ENCODE measurements at regions not wholly inside any gene's neighbourhood (a gene's known extent, or its start where the extent isn't known, plus 50 kb on each side); places are given as distances from the start of the nearest gene placed in this dataset.

DNA sequence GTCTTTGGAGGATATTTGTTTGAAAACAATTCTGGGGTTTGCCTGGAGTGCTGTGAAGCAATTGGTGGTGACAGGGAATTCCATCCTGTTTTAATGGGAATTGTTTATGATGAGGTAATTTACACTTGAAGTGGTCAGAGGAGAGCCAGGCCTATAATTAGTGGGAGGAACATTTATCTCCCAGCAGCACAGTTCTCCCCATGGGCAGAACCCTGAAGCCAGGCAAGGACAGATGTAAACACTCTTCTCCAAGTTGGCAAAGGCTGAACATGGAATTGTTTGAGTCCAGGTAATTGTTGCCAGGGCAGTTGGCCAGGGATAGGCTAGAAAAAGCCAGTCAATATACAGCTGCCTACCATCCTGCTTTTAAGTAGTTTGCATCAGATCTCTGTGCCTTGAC, 789.7 kb downstream of the FRK start:
- no peak for DNase-seq
- intact Hi-C loops (cut with micrococcal nuclease), result no loop called here
- H3K4me3 ChIP-seq (replicated peaks in 1 of 3; ENCODE audit: low read depth in 2 of 3, low read length in 3 of 3), result no peak overlapping the region
- H3K27me3 Mint-ChIP-seq (ENCODE audit: low read depth in 3 of 3), result no peaks in the 10 kb centered on the region
- H3K9me3 ChIP-seq (replicated peaks in 1 of 2; ENCODE audit: control insufficient read depth in 1 of 2, insufficient read depth in 1 of 2, low read length in 2 of 2), result peaks cover 7 to 15% of the 10 kb centered on the region in 2 donors
- H3K27ac Mint-ChIP-seq, result no peak overlapping the region
- no peak overlapping the region for H3K27ac ChIP-seq (ENCODE audit: low read depth in 1 of 2, low read length in 2 of 2)
- H4K20me1 ChIP-seq (ENCODE audit: insufficient read depth, low read length), result no peaks in the 10 kb centered on the region
- no peaks in the 10 kb centered on the region for H3K4me1 ChIP-seq (ENCODE audit: control insufficient read depth in 1 of 2, insufficient read depth in 2 of 2, low read length in 2 of 2)
- TF ChIP-seq, protein P1, sequence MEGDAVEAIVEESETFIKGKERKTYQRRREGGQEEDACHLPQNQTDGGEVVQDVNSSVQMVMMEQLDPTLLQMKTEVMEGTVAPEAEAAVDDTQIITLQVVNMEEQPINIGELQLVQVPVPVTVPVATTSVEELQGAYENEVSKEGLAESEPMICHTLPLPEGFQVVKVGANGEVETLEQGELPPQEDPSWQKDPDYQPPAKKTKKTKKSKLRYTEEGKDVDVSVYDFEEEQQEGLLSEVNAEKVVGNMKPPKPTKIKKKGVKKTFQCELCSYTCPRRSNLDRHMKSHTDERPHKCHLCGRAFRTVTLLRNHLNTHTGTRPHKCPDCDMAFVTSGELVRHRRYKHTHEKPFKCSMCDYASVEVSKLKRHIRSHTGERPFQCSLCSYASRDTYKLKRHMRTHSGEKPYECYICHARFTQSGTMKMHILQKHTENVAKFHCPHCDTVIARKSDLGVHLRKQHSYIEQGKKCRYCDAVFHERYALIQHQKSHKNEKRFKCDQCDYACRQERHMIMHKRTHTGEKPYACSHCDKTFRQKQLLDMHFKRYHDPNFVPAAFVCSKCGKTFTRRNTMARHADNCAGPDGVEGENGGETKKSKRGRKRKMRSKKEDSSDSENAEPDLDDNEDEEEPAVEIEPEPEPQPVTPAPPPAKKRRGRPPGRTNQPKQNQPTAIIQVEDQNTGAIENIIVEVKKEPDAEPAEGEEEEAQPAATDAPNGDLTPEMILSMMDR (IDR thresholded peaks at IDR 0.05), result no peak
- no peaks in the 10 kb centered on the region for H3K36me3 ChIP-seq (replicated peaks in 1 of 2; ENCODE audit: control insufficient read depth in 1 of 2, insufficient read depth in 2 of 2, low read length in 2 of 2)
- H3K4me2 ChIP-seq (replicated peaks; ENCODE audit: extremely low read depth, low read length, poor library complexity, severe bottlenecking), result no peak overlapping the region
- peaks cover 0 to 14% (median 3%) of the 10 kb centered on the region in 7 donors for H3K9me3 Mint-ChIP-seq
- H3K79me2 ChIP-seq (ENCODE audit: insufficient read depth, low read length), result no peaks in the 10 kb centered on the region
- no peak overlapping the region for H3K4me3 Mint-ChIP-seq
- no peaks in the 10 kb centered on the region for H3K27me3 ChIP-seq (ENCODE audit: control insufficient read depth in 2 of 2, insufficient read depth in 2 of 2, low read length in 2 of 2)
- H3K9ac ChIP-seq (ENCODE audit: insufficient read depth, low read length, poor library complexity, severe bottlenecking), result no peak overlapping the region
- H3K4me1 Mint-ChIP-seq, result no peaks in the 10 kb centered on the region
- H3K36me3 Mint-ChIP-seq, result no peaks in the 10 kb centered on the region
- no peak overlapping the region for H2AFZ ChIP-seq (ENCODE audit: insufficient read depth, low read depth, low read length, poor library complexity, severe bottlenecking)

DNA sequence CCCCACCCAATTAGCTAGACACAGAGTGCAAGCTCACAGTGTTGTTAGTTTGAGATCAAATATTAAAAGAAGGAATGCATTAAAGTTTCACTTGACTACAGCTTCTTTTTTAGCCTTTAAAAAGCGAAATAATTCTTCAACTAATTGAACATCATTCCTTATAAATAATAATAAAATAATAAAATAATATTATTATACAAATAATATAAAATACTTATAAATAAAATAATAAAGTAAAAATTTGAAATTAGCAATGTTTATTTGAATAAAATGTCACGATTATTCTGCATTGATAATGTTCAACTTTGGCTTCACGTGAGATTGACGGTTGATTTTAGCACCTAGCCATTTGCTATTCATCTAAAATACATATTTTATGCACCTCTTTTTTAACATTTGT, 819.3 kb downstream of the FRK start:
- Histone ChIP-seq H3K9ac (ENCODE audit: insufficient read depth, low read length, poor library complexity, severe bottlenecking) (no peak overlapping the region), H2AFZ (ENCODE audit: insufficient read depth, low read depth, low read length, poor library complexity, severe bottlenecking) (no peak overlapping the region), H4K20me1 (ENCODE audit: insufficient read depth, low read length) (no peaks in the 10 kb centered on the region), H3K9me3 (replicated peaks in 1 of 2; ENCODE audit: control insufficient read depth in 1 of 2, insufficient read depth in 1 of 2, low read length in 2 of 2) (peaks cover 23 to 36% of the 10 kb centered on the region in 2 donors), H3K4me1 (ENCODE audit: control insufficient read depth in 1 of 2, insufficient read depth in 2 of 2, low read length in 2 of 2) (no peaks in the 10 kb centered on the region), H3K4me3 (replicated peaks in 1 of 3; ENCODE audit: low read depth in 2 of 3, low read length in 3 of 3) (no peak overlapping the region), H3K27ac (ENCODE audit: low read depth in 1 of 2, low read length in 2 of 2) (no peak overlapping the region), H3K4me2 (replicated peaks; ENCODE audit: extremely low read depth, low read length, poor library complexity, severe bottlenecking) (no peak overlapping the region), H3K36me3 (replicated peaks in 1 of 2; ENCODE audit: control insufficient read depth in 1 of 2, insufficient read depth in 2 of 2, low read length in 2 of 2) (no peaks in the 10 kb centered on the region), H3K27me3 (ENCODE audit: control insufficient read depth in 2 of 2, insufficient read depth in 2 of 2, low read length in 2 of 2) (no peaks in the 10 kb centered on the region), H3K79me2 (ENCODE audit: insufficient read depth, low read length) (no peaks in the 10 kb centered on the region)
- TF ChIP-seq, protein P1 (IDR thresholded peaks at IDR 0.05), result no peak
- DNase-seq, result no peak
- Mint-ChIP-seq H3K36me3 (no peaks in the 10 kb centered on the region), H3K4me1 (no peaks in the 10 kb centered on the region), H3K27ac (no peak overlapping the region), H3K27me3 (ENCODE audit: low read depth in 3 of 3) (no peaks in the 10 kb centered on the region), H3K4me3 (no peak overlapping the region), H3K9me3 (peaks cover 8 to 24% (median 16%) of the 10 kb centered on the region in 7 donors)
- intact Hi-C loops (cut with micrococcal nuclease), result no loop called here
- no CpG with 5 or more reads among the region's 4 CpGs for WGBS (ENCODE audit: insufficient coverage)
